Cardiac muscle cell (in vitro differentiated cells and primary cell): ENCODE measurements at regions not wholly inside any gene's neighbourhood (a gene's known extent, or its start where the extent isn't known, plus 50 kb on each side); places are given as distances from the start of the nearest gene placed in this dataset.

Experiments used
- DNase-seq, 2 donors: peaks; one replicate each; pipeline versions ENCODE4 v3.0.0 to v3.0.0-alpha.2; 2010 to 2017; ENCODE audit warnings: low read depth in 1 of 2, low spot score in 1 of 2
- H3K27ac ChIP-seq: fragments of 200-600 bp; sonication (generic); 2 replicates; pipeline ENCODE4 v1.5.1; 2016
- H3K27me3 ChIP-seq: fragments of 200-600 bp; sonication (generic); 2 replicates; pipeline ENCODE4 v1.6.0; 2016; ENCODE audit warnings: control low read depth
- H3K36me3 ChIP-seq: fragments of 200-600 bp; sonication (generic); 2 replicates; pipeline ENCODE4 v1.5.1; 2016; ENCODE audit warnings: control low read depth
- H3K4me1 ChIP-seq: fragments of 200-600 bp; sonication (generic); 2 replicates; pipeline ENCODE4 v1.8.1; 2017; ENCODE audit warnings: low read depth, mild to moderate bottlenecking, mixed run types
- H3K4me3 ChIP-seq: fragments of 200-600 bp; sonication (generic); 2 replicates; pipeline ENCODE4 v1.5.1; 2016; ENCODE audit warnings: mild to moderate bottlenecking
- H3K9me3 ChIP-seq: fragments of 200-600 bp; sonication (generic); 2 replicates; pipeline ENCODE4 v1.5.1; 2017; ENCODE audit warnings: low read depth, mild to moderate bottlenecking, control low read depth
- TF ChIP-seq, protein P1 (sequence below): IDR thresholded peaks from 2 replicates; pipeline ENCODE4 v1.5.1; 2012; ENCODE audit warnings: low read depth, mild to moderate bottlenecking, low read length

DNA sequence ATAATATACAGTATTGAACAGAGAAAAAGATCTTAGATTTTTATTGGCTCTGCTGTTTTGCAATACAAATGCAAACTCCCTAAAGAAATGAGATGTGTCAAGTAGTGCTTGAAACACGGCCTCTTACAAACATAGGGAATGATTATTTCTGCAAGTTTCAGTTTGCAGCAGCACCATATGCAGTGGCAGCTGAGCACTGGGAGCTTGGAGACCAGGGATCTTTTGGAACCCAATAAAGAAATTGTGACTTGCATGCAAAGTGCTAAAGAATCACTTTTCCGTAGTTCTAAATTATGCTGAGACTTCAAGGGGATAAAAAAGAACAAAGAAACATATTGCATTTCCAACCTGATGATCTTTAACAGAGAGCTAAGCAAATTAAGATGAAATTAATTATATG is 674.6 kb upstream of the ZNF608 start:
- DNase-seq, result no peak
- TF ChIP-seq, protein P1, sequence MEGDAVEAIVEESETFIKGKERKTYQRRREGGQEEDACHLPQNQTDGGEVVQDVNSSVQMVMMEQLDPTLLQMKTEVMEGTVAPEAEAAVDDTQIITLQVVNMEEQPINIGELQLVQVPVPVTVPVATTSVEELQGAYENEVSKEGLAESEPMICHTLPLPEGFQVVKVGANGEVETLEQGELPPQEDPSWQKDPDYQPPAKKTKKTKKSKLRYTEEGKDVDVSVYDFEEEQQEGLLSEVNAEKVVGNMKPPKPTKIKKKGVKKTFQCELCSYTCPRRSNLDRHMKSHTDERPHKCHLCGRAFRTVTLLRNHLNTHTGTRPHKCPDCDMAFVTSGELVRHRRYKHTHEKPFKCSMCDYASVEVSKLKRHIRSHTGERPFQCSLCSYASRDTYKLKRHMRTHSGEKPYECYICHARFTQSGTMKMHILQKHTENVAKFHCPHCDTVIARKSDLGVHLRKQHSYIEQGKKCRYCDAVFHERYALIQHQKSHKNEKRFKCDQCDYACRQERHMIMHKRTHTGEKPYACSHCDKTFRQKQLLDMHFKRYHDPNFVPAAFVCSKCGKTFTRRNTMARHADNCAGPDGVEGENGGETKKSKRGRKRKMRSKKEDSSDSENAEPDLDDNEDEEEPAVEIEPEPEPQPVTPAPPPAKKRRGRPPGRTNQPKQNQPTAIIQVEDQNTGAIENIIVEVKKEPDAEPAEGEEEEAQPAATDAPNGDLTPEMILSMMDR, result no peak
- no peak overlapping the region for H3K27ac ChIP-seq

DNA sequence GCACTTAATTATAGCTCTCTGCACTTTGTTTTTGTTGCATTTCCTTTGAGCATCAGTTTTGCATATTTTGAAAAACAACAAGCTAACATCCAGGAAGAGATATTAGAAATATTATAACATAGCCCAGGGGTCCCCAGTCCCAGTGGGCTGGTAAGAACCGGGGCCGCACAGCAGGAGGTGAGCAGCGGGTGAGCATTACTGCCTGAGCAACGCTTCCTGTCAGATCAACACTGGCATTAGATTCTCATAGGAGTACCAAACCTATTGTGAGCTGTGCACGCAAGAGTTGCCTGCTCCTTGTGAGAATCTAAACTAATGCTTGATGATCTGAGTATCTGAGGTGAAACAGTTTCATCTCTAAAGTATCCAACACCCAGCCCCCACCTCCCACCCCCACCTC is 675.9 kb upstream of the ZNF608 start:
- Histone ChIP-seq H3K36me3 (no peaks in the 10 kb centered on the region), H3K9me3 (no peaks in the 10 kb centered on the region), H3K27ac (no peak overlapping the region), H3K4me3 (no peak overlapping the region), H3K4me1 (no peaks in the 10 kb centered on the region), H3K27me3 (no peaks in the 10 kb centered on the region)
- TF ChIP-seq, protein P1, result no peak
- no peak for DNase-seq

More for the DNA sequence above, 674.6 kb upstream of the ZNF608 start:
- Histone ChIP-seq H3K27me3 (no peaks in the 10 kb centered on the region), H3K4me3 (no peak overlapping the region), H3K4me1 (peaks cover 2% of the 10 kb centered on the region), H3K9me3 (no peaks in the 10 kb centered on the region), H3K36me3 (no peaks in the 10 kb centered on the region)

DNA sequence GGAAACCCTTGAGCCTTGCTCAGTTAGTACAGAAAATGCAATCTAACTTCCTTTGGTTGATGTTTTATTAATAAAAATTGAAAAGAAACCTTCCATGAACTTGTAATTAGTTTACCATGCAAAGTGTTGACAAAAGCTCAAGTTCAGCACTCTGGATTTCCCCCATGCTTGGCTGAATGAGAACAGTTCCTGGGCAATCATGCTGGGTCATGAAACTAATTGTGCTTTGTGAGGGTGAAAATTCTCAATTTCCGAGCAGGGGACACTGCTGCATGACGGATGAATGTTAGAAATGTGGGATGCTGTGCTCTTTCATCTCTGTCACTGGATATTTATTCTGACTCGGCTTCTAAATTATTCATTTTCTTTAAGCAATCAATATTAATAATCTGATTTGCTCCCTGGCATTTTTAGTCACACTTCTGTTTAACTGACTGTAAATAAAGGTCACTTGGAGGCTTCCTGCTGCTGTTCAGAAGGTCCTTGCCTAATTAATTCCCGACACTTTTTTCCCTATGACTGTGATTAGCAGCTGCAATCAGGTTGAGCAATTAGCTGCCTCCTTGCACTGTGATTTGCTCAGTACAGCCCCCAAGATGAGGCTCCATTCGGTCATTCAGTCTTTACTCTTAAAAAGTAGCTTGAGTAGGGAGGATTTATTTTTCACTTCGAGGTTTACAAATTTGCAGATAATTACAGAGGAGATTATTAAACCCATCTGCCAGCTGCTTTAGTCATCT is 678.1 kb upstream of the ZNF608 start:
- DNase-seq, result peak in 1 of 2 donors; percentile 51
- H3K27me3 ChIP-seq, result no peaks in the 10 kb centered on the region
- no peaks in the 10 kb centered on the region for H3K9me3 ChIP-seq
- H3K4me3 ChIP-seq, result no peak overlapping the region
- H3K27ac ChIP-seq, result no peak overlapping the region
- TF ChIP-seq, protein P1, result no peak
- H3K36me3 ChIP-seq, result no peaks in the 10 kb centered on the region
- H3K4me1 ChIP-seq, result no peaks in the 10 kb centered on the region

DNA sequence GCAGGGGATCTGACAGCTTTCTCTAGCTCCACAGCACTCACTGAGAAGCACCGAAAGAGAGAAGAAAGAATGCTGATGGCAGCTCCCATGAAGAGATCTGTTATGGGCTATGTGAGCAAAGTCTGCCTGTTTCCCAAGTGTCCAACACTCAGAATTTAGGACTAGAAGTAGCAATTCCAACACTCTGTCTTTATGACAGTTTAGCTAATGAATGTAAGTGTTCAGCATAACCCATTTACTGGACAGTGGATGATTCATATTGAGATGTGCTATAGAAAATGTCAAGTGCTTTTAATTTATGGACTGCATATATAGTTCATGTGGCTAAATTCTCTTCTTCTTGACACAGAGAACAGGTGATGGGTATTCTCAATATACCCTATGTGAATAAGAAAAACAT is 683.1 kb upstream of the ZNF608 start:
- no peaks in the 10 kb centered on the region for H3K36me3 ChIP-seq
- H3K4me3 ChIP-seq, result no peak overlapping the region

DNA sequence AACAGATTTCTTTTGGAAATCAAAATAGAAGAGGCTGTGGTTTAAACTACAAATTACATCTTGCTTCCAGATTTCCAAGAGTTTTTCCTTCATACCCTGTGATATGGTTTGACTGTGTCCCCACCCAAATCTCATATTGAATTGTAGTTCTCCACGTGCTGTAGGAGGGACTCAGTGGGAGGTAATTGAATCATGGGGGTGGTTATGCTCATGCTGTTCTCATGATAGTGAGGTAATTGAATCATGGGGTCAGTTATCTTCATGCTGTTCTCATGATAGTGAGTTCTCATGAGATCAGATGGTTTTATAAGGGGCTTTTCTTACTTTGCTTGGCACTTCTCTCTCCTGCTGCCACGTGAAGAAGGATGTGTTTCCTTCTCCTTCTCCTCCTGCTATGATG is 687.0 kb upstream of the ZNF608 start:
- no peaks in the 10 kb centered on the region for H3K36me3 ChIP-seq
- TF ChIP-seq, protein P1, result no peak
- no peak overlapping the region for H3K4me3 ChIP-seq
- peaks cover 14% of the 10 kb centered on the region for H3K4me1 ChIP-seq
- DNase-seq, result no peak
- H3K27ac ChIP-seq, result peak overlapping the region; percentile 75
- H3K9me3 ChIP-seq, result no peaks in the 10 kb centered on the region
- no peaks in the 10 kb centered on the region for H3K27me3 ChIP-seq

More for the DNA sequence above, 683.1 kb upstream of the ZNF608 start:
- no peaks in the 10 kb centered on the region for H3K27me3 ChIP-seq
- DNase-seq, result no peak
- no peaks in the 10 kb centered on the region for H3K9me3 ChIP-seq
- TF ChIP-seq, protein P1, result no peak
- no peak overlapping the region for H3K27ac ChIP-seq
- H3K4me1 ChIP-seq, result peaks cover 9% of the 10 kb centered on the region
